Neural progenitor cell (in vitro differentiated cells): ENCODE measurements at regions not wholly inside any gene's neighbourhood (a gene's known extent, or its start where the extent isn't known, plus 50 kb on each side); places are given as distances from the start of the nearest gene placed in this dataset.

Experiments used
- EZH2 ChIP-seq: fragments of 200-600 bp; sonication (generic); IDR thresholded peaks from 2 replicates; pipeline ENCODE4 v1.6.1; 2017; ENCODE audit warnings: antibody characterized with exemption, mild to moderate bottlenecking, moderate library complexity
- TF ChIP-seq, protein P1 (sequence below): fragments of 200-600 bp; sonication (generic); IDR thresholded peaks from 2 replicates; pipeline ENCODE4 v1.5.1; 2017; ENCODE audit warnings: antibody characterized with exemption, mild to moderate bottlenecking

DNA sequence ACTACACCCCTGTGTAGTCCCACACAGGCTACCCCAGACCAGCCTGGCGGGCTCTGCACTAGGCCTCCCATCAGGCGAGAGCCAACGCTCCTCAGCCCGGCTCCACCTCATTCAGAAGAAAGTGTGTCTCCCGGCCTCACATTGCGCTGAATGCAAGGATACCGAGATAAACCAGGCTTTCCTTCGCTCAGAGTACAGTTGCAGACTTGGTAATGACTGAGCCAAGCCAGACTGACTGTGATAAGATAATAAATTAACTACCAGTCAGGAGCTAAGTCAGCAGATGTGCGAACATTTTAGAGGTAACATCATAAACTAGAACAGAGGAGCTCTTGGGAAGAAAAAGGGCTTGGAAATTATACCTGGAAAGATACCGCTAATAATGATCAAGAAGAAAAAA lies 397.6 kb downstream of the TRIML1 start:
- TF ChIP-seq, protein P1, sequence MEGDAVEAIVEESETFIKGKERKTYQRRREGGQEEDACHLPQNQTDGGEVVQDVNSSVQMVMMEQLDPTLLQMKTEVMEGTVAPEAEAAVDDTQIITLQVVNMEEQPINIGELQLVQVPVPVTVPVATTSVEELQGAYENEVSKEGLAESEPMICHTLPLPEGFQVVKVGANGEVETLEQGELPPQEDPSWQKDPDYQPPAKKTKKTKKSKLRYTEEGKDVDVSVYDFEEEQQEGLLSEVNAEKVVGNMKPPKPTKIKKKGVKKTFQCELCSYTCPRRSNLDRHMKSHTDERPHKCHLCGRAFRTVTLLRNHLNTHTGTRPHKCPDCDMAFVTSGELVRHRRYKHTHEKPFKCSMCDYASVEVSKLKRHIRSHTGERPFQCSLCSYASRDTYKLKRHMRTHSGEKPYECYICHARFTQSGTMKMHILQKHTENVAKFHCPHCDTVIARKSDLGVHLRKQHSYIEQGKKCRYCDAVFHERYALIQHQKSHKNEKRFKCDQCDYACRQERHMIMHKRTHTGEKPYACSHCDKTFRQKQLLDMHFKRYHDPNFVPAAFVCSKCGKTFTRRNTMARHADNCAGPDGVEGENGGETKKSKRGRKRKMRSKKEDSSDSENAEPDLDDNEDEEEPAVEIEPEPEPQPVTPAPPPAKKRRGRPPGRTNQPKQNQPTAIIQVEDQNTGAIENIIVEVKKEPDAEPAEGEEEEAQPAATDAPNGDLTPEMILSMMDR, result no peak
- TF ChIP-seq EZH2, result no peak
